ENCODE measurements at regions not wholly inside any gene's neighbourhood (a gene's known extent, or its start where the extent isn't known, plus 50 kb on each side); places are given as distances from the start of the nearest gene placed in this dataset.

- DNase-seq (ENCODE audit: low spot score) = no peak
Measured at GRCh38 chr2:38171208-38171855, 95.4 kb upstream of the CYP1B1 start.

GRCh38 chr2:38170733-38171132 lies 94.8 kb upstream of the CYP1B1 start:
- no peak for DNase-seq (ENCODE audit: low spot score)

GRCh38 chr2:38170067-38170466 lies 94.1 kb upstream of the CYP1B1 start:
- DNase-seq (ENCODE audit: low spot score) = no peak

GRCh38 chr2:38168710-38169480 lies 92.9 kb upstream of the CYP1B1 start:
- DNase-seq (ENCODE audit: low spot score) = no peak

- no peak for DNase-seq (ENCODE audit: low spot score)
Measured at GRCh38 chr2:38167968-38168350, 92.0 kb upstream of the CYP1B1 start.

GRCh38 chr2:38165698-38166097 lies 89.7 kb upstream of the CYP1B1 start:
- DNase-seq (ENCODE audit: low spot score) = no peak

- DNase-seq (ENCODE audit: low spot score) = no peak
Measured at GRCh38 chr2:38164881-38165280, 88.9 kb upstream of the CYP1B1 start.

- no peak for DNase-seq (ENCODE audit: low spot score)
Measured at GRCh38 chr2:38163579-38163978, 87.6 kb upstream of the CYP1B1 start.

- DNase-seq (ENCODE audit: low spot score) = no peak
Measured at GRCh38 chr2:38163006-38163405, 87.1 kb upstream of the CYP1B1 start.

GRCh38 chr2:38160516-38160915 lies 84.6 kb upstream of the CYP1B1 start:
- DNase-seq (ENCODE audit: low spot score) = no peak

- peak; percentile 21 for DNase-seq (ENCODE audit: low spot score)
Measured at GRCh38 chr2:38159597-38159996, 83.6 kb upstream of the CYP1B1 start.

- DNase-seq (ENCODE audit: low spot score) = no peak
Measured at GRCh38 chr2:38159191-38159590, 83.2 kb upstream of the CYP1B1 start.

- DNase-seq (ENCODE audit: low spot score) = no peak
Measured at GRCh38 chr2:38158378-38159118, 82.6 kb upstream of the CYP1B1 start.

GRCh38 chr2:38156436-38156835 lies 80.5 kb upstream of the CYP1B1 start:
- DNase-seq (ENCODE audit: low spot score) = no peak

- DNase-seq (ENCODE audit: low spot score) = no peak
Measured at GRCh38 chr2:38155015-38155414, 79.1 kb upstream of the CYP1B1 start.

- no peak for DNase-seq (ENCODE audit: low spot score)
Measured at GRCh38 chr2:38154395-38154794, 78.4 kb upstream of the CYP1B1 start.

GRCh38 chr2:38153476-38154135 lies 77.7 kb upstream of the CYP1B1 start:
- DNase-seq (ENCODE audit: low spot score) = no peak

GRCh38 chr2:38152913-38153312 lies 77.0 kb upstream of the CYP1B1 start:
- no peak for DNase-seq (ENCODE audit: low spot score)

- DNase-seq (ENCODE audit: low spot score) = no peak
Measured at GRCh38 chr2:38152035-38152434, 76.1 kb upstream of the CYP1B1 start.

GRCh38 chr2:38149531-38149930 lies 73.6 kb upstream of the CYP1B1 start:
- DNase-seq (ENCODE audit: low spot score) = no peak

GRCh38 chr2:38148501-38148900 lies 72.5 kb upstream of the CYP1B1 start:
- no peak for DNase-seq (ENCODE audit: low spot score)

GRCh38 chr2:38147333-38148121 lies 71.6 kb upstream of the CYP1B1 start:
- no peak for DNase-seq (ENCODE audit: low spot score)
